Esophagus squamous epithelium (tissue), 4 donors: ENCODE measurements at regions not wholly inside any gene's neighbourhood (a gene's known extent, or its start where the extent isn't known, plus 50 kb on each side); places are given as distances from the start of the nearest gene placed in this dataset.

ENCODE experiments used
- POLR2A ChIP-seq, 4 donors: fragments of 450-650 bp; IDR thresholded peaks; one replicate each; pipeline ENCODE4 v1.6.1; 2017; ENCODE audit warnings: antibody characterized with exemption in 4 of 4, mild to moderate bottlenecking in 4 of 4, moderate library complexity in 3 of 4
- TF ChIP-seq, protein P1 (sequence below), 6 experiments: fragments of 450-650 bp in 4 of 6; fragments of 200-600 bp in 2 of 6; sonication (generic) in 2 of 6; IDR thresholded peaks; one replicate each; pipeline ENCODE4 v1.5.1; 2016 to 2019; ENCODE audit warnings: antibody characterized with exemption in 6 of 6, mild to moderate bottlenecking in 4 of 6, moderate library complexity in 4 of 6

DNA sequence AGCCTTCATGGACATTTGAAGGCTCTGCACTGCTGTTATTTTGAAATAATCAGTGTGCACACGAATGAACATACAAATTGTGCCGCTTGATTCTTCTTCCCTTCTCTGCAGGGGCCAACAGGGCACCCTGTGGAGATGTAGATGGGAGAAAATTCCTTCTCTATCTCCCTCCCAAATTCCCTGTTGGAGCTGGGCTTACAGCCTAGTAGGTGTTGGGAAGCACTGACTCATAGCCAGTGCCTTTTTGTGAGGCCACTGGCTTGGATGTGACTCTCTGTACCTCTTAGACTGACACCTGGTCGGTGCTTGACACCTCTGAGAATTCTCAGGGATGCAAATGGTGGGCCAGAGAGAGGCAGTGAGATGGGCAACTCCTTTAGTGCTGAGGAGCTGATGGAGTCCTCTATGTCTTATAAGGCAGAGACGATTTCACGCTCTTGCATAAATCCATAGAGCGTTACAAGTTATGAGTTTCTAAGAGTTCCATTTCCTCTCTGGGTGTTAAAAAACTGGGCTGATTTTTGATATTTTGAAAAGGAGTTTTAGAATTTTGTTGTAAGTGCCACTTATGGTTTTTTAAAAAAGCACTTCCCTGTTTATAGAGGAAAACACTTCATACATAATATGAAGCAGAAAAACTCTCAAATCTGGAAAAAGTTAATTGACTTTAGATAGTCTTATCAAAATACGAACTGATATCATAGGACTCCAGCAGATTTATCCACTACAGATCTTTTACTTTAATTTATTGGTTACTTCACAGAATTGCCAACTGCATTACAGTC, 89.8 kb upstream of the MAP3K7 start:
- TF ChIP-seq, protein P1, sequence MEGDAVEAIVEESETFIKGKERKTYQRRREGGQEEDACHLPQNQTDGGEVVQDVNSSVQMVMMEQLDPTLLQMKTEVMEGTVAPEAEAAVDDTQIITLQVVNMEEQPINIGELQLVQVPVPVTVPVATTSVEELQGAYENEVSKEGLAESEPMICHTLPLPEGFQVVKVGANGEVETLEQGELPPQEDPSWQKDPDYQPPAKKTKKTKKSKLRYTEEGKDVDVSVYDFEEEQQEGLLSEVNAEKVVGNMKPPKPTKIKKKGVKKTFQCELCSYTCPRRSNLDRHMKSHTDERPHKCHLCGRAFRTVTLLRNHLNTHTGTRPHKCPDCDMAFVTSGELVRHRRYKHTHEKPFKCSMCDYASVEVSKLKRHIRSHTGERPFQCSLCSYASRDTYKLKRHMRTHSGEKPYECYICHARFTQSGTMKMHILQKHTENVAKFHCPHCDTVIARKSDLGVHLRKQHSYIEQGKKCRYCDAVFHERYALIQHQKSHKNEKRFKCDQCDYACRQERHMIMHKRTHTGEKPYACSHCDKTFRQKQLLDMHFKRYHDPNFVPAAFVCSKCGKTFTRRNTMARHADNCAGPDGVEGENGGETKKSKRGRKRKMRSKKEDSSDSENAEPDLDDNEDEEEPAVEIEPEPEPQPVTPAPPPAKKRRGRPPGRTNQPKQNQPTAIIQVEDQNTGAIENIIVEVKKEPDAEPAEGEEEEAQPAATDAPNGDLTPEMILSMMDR (IDR thresholded peaks at IDR 0.05), result no peak
- no peak for TF ChIP-seq POLR2A (IDR thresholded peaks at IDR 0.05)
